Spleen (tissue), 11 donors: ENCODE measurements at regions not wholly inside any gene's neighbourhood (a gene's known extent, or its start where the extent isn't known, plus 50 kb on each side); places are given as distances from the start of the nearest gene placed in this dataset.

Experiments
- DNase-seq: peaks from one replicate; pipeline ENCODE4 v3.0.0-alpha.2; 2020
- H3K27ac ChIP-seq, 8 donors: fragments of 200-600 bp; sonication (generic) in 7 of 8; 1 replicate in 4 of 8; 2 replicates in 4 of 8; pipeline versions ENCODE4 v1.5.0 to v1.8.0; 2016 to 2021; ENCODE audit warnings: inconsistent platforms in 4 of 8, mild to moderate bottlenecking in 4 of 8, moderate library complexity in 1 of 8
- H3K27me3 ChIP-seq, 7 donors: fragments of 200-600 bp; sonication (generic) in 6 of 7; replicated peaks in 1 of 7; 1 replicate in 4 of 7; 2 replicates in 3 of 7; pipeline versions ENCODE4 v1.5.0 to v1.8.0; 2016 to 2021; ENCODE audit warnings: inconsistent platforms in 3 of 7, mild to moderate bottlenecking in 1 of 7
- H3K36me3 ChIP-seq, 6 donors: fragments of 200-600 bp; sonication (generic) in 5 of 6; 1 replicate in 4 of 6; 2 replicates in 2 of 6; pipeline versions ENCODE4 v1.5.0 to v1.8.0; 2016 to 2021; ENCODE audit warnings: inconsistent platforms in 2 of 6
- H3K4me1 ChIP-seq, 6 donors: fragments of 200-600 bp; sonication (generic) in 5 of 6; 1 replicate in 3 of 6; 2 replicates in 3 of 6; pipeline versions ENCODE4 v1.5.0 to v1.8.0; 2016 to 2021; ENCODE audit warnings: inconsistent platforms in 3 of 6
- H3K4me3 ChIP-seq, 8 donors: fragments of 200-600 bp; sonication (generic) in 7 of 8; 1 replicate in 4 of 8; 2 replicates in 4 of 8; pipeline versions ENCODE4 v1.5.0 to v1.8.0; 2016 to 2021; ENCODE audit warnings: inconsistent platforms in 4 of 8, mild to moderate bottlenecking in 4 of 8, moderate library complexity in 2 of 8
- H3K9me3 ChIP-seq, 8 donors: fragments of 200-600 bp; sonication (generic) in 7 of 8; 1 replicate in 4 of 8; 2 replicates in 4 of 8; pipeline versions ENCODE4 v1.5.0 to v1.8.0; 2016 to 2021; ENCODE audit warnings: inconsistent platforms in 4 of 8
- POLR2A ChIP-seq, 3 donors: fragments of 450-650 bp; IDR thresholded peaks; one replicate each; pipeline ENCODE4 v1.5.1; 2017; ENCODE audit warnings: antibody characterized with exemption in 3 of 3, mild to moderate bottlenecking in 1 of 3
- POLR2AphosphoS5 ChIP-seq, 3 donors: sonication (generic); formaldehyde crosslinking; IDR thresholded peaks; one replicate each; pipeline ENCODE4 v1.5.1; 2017; ENCODE audit warnings: antibody characterized with exemption in 3 of 3
- WGBS, 5 donors: extraction: QIAGEN DNeasy Blood & Tissue Kit in 3 of 5; methylation state at CpG; one replicate each; pipeline versions ENCODE4 v1.1.5 to v1.1.7; 2013 to 2018; 5-methylcytosine and 5-hydroxymethylcytosine counted together
- intact Hi-C: fragments of 100-400 bp; cut with DNase I; formaldehyde crosslinking; loops from one replicate; pipeline ENCODE4 v1.15.0; 2023; ENCODE audit warnings: low total_unique reads
- TF ChIP-seq, protein P1 (sequence below), 11 experiments: fragments of 200-600 bp in 7 of 11; fragments of 450-650 bp in 4 of 11; sonication (generic) in 4 of 11; IDR thresholded peaks in 8 of 11; conservative IDR thresholded peaks in 3 of 11; 1 replicate in 7 of 11; 2 replicates in 4 of 11; pipeline versions ENCODE4 v1.4.0 to v1.8.0; 2016 to 2021; ENCODE audit warnings: antibody characterized with exemption in 11 of 11, inconsistent platforms in 4 of 11, mild to moderate bottlenecking in 1 of 11
- donor health status: healthy with polysubstance abuse.
- donor health status: DM: no; HTN: no; CAD: no; lungs with moderate emphysema.
- donor health status: DM: no; HTN: no; CAD: no.
- donor health status: Bipolar disorder and iron deficiency.
- donor health status: healthy.
- donor health status: DM: no; HTN: no; CAD: no.
- donor health status: DM: yes; HTN: yes; CAD: no.

- TF ChIP-seq POLR2A (IDR thresholded peaks at IDR 0.05) (no peak), POLR2AphosphoS5 (IDR thresholded peaks at IDR 0.05) (no peak)
- TF ChIP-seq, protein P1, sequence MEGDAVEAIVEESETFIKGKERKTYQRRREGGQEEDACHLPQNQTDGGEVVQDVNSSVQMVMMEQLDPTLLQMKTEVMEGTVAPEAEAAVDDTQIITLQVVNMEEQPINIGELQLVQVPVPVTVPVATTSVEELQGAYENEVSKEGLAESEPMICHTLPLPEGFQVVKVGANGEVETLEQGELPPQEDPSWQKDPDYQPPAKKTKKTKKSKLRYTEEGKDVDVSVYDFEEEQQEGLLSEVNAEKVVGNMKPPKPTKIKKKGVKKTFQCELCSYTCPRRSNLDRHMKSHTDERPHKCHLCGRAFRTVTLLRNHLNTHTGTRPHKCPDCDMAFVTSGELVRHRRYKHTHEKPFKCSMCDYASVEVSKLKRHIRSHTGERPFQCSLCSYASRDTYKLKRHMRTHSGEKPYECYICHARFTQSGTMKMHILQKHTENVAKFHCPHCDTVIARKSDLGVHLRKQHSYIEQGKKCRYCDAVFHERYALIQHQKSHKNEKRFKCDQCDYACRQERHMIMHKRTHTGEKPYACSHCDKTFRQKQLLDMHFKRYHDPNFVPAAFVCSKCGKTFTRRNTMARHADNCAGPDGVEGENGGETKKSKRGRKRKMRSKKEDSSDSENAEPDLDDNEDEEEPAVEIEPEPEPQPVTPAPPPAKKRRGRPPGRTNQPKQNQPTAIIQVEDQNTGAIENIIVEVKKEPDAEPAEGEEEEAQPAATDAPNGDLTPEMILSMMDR (IDR thresholded peaks at IDR 0.05 in 8 of 11, conservative IDR thresholded peaks at IDR 0.05 in 3 of 11) = no peak
- no peak for DNase-seq
- Histone ChIP-seq H3K4me3 (no peak overlapping the region), H3K27me3 (no peaks in the 10 kb centered on the region), H3K27ac (no peak overlapping the region), H3K9me3 (no peaks in the 10 kb centered on the region), H3K36me3 (no peaks in the 10 kb centered on the region), H3K4me1 (no peaks in the 10 kb centered on the region)
- WGBS, 5 donors = 39 to 72% (median 54%) methylated on average over 1 of the region's 1 CpG
- intact Hi-C loops = no loop called here
Measured at GRCh38 chr4:56743550-56743949, 62.5 kb upstream of the HOPX start.

GRCh38 chr4:56742080-56742871, 61.2 kb upstream of the HOPX start:
- Histone ChIP-seq H3K27me3 (no peaks in the 10 kb centered on the region), H3K4me3 (no peak overlapping the region), H3K36me3 (no peaks in the 10 kb centered on the region), H3K4me1 (no peaks in the 10 kb centered on the region), H3K27ac (no peak overlapping the region), H3K9me3 (no peaks in the 10 kb centered on the region)
- DNase-seq = no peak
- TF ChIP-seq POLR2AphosphoS5 (IDR thresholded peaks at IDR 0.05) (no peak), POLR2A (IDR thresholded peaks at IDR 0.05) (no peak)
- TF ChIP-seq, protein P1 (IDR thresholded peaks at IDR 0.05 in 8 of 11, conservative IDR thresholded peaks at IDR 0.05 in 3 of 11) = no peak
- intact Hi-C loops = no loop called here
- WGBS, 5 donors = 80 to 95% (median 92%) methylated on average over 8 of the region's 8 CpGs

DNA sequence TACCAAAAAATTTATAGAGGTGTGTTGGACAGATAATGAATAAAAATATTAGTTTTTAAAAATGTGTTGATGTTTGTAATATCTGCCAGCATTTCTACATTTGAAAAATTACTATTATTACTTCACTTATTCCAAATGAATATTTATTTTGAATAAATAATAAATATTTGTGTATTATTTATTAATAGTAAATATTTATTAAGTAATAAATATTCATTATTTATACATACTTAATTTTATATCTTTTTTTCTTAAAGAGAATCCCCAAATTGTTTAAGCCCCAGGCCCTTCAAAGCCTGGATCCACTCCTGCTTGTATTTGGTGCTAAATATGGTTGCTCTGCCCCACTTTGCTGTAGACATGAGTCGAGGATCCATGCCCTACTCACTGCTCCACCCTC, 60.5 kb upstream of the HOPX start:
- no peak overlapping the region for H3K4me3 ChIP-seq
- WGBS, 5 donors = 77 to 100% (median 82%) methylated on average over 1 of the region's 1 CpG
- no peak for DNase-seq
- TF ChIP-seq, protein P1 (IDR thresholded peaks at IDR 0.05 in 8 of 11, conservative IDR thresholded peaks at IDR 0.05 in 3 of 11) = no peak
- TF ChIP-seq POLR2A (IDR thresholded peaks at IDR 0.05) (no peak), POLR2AphosphoS5 (IDR thresholded peaks at IDR 0.05) (no peak)
- H3K36me3 ChIP-seq = no peaks in the 10 kb centered on the region
- no peaks in the 10 kb centered on the region for H3K4me1 ChIP-seq
- H3K27ac ChIP-seq = no peak overlapping the region
- H3K9me3 ChIP-seq = no peaks in the 10 kb centered on the region
- intact Hi-C loops = no loop called here
- no peaks in the 10 kb centered on the region for H3K27me3 ChIP-seq

GRCh38 chr4:56739066-56739777, 58.1 kb upstream of the HOPX start:
- no peak for TF ChIP-seq POLR2A (IDR thresholded peaks at IDR 0.05)
- TF ChIP-seq, protein P1 (IDR thresholded peaks at IDR 0.05 in 8 of 11, conservative IDR thresholded peaks at IDR 0.05 in 3 of 11) = no peak
- TF ChIP-seq POLR2AphosphoS5 (IDR thresholded peaks at IDR 0.05) = no peak
- no peaks in the 10 kb centered on the region for H3K4me1 ChIP-seq
- intact Hi-C loops = no loop called here
- no peaks in the 10 kb centered on the region for H3K27me3 ChIP-seq
- no peaks in the 10 kb centered on the region for H3K9me3 ChIP-seq
- H3K27ac ChIP-seq = no peak overlapping the region
- H3K36me3 ChIP-seq = no peaks in the 10 kb centered on the region
- no peak for DNase-seq
- WGBS, 5 donors = 53 to 66% (median 62%) methylated on average over 4 of the region's 4 CpGs
- no peak overlapping the region for H3K4me3 ChIP-seq
